GM23248 (cell line): ENCODE measurements at regions not wholly inside any gene's neighbourhood (a gene's known extent, or its start where the extent isn't known, plus 50 kb on each side); places are given as distances from the start of the nearest gene placed in this dataset.
"Not testable (repeated sequence)": the region's sequence is repeated elsewhere in the genome, so short reads cannot be mapped to it uniquely, and the experiment has no call there.

Experiments
- EZH2 ChIP-seq: fragments of 200-600 bp; sonication (generic); IDR thresholded peaks from 2 replicates; pipeline ENCODE4 v1.6.1; 2018; ENCODE audit warnings: antibody characterized with exemption, mild to moderate bottlenecking; ENCODE audit not compliant: insufficient read depth, poor library complexity, severe bottlenecking
- EZH2phosphoT487 ChIP-seq: fragments of 200-600 bp; sonication (generic); IDR thresholded peaks from 2 replicates; pipeline ENCODE4 v1.6.1; 2018; ENCODE audit warnings: antibody characterized with exemption, moderate library complexity, mild to moderate bottlenecking, low read depth; ENCODE audit not compliant: insufficient read depth

GRCh38 chr2:95693071-95693846 lies 101.5 kb downstream of the TRIM43 start:
- TF ChIP-seq EZH2phosphoT487, EZH2: not testable (repeated sequence)
